A673 (cell line): ENCODE measurements at regions not wholly inside any gene's neighbourhood (a gene's known extent, or its start where the extent isn't known, plus 50 kb on each side); places are given as distances from the start of the nearest gene placed in this dataset.

Experiments used
- BruUV-seq: library from RNA; stranded (reverse); fragments of 400-500 nt; replicated peaks from 2 replicates; lab custom pipeline; 2021; lab: Mats Ljungman, UMichigan
- CTCF ChIA-PET: fragments of 300-600 bp; sonication (Branson Sonifier 250); formaldehyde crosslinking; loops from one replicate; lab custom pipeline; 2022; ENCODE audit warnings: antibody characterized with exemption; lab: Charles Lee
- POLR2A ChIA-PET: fragments of 300-600 bp; sonication (Branson Sonifier 250); formaldehyde crosslinking; loops from one replicate; lab custom pipeline; 2022; ENCODE audit warnings: antibody characterized with exemption; ENCODE audit not compliant: low non-redundant PET; lab: Charles Lee
- DNase-seq: peaks from one replicate; pipeline ENCODE4 v3.0.0-alpha.2; 2015; ENCODE audit warnings: low spot score
- H3K27ac ChIP-seq: fragments of 200-600 bp; sonication (generic); 2 replicates; pipeline ENCODE4 v1.5.1; 2016; ENCODE audit warnings: mixed run types, low read depth, mild to moderate bottlenecking, mixed read lengths, antibody characterized with exemption, low read length; ENCODE audit not compliant: poor library complexity, severe bottlenecking
- H3K27me3 ChIP-seq: fragments of 200-600 bp; sonication (generic); replicated peaks from 2 replicates; pipeline ENCODE4 v1.6.1; 2017; ENCODE audit warnings: mixed run types, low read depth, mild to moderate bottlenecking, mixed read lengths, antibody characterized with exemption, low read length; ENCODE audit not compliant: insufficient read depth, poor library complexity
- H3K36me3 ChIP-seq: fragments of 200-600 bp; sonication (generic); 2 replicates; pipeline ENCODE4 v1.6.1; 2016; ENCODE audit warnings: mixed run types, mild to moderate bottlenecking, mixed read lengths, antibody characterized with exemption, low read length; ENCODE audit not compliant: insufficient read depth, poor library complexity, severe bottlenecking
- H3K4me1 ChIP-seq: fragments of 200-600 bp; sonication (generic); 2 replicates; pipeline ENCODE4 v1.6.1; 2017; ENCODE audit warnings: mixed run types, mild to moderate bottlenecking, mixed read lengths, antibody characterized with exemption, low read length; ENCODE audit not compliant: insufficient read depth, poor library complexity, severe bottlenecking
- H3K4me3 ChIP-seq: fragments of 200-600 bp; sonication (generic); 2 replicates; pipeline ENCODE4 v1.5.1; 2016; ENCODE audit warnings: low read depth, mixed run types, mild to moderate bottlenecking, mixed read lengths, low read length; ENCODE audit not compliant: poor library complexity, severe bottlenecking
- H3K9me3 ChIP-seq: fragments of 200-600 bp; sonication (generic); 2 replicates; pipeline ENCODE4 v1.6.1; 2016; ENCODE audit warnings: mixed run types, low read depth, mild to moderate bottlenecking, mixed read lengths, antibody characterized with exemption, low read length; ENCODE audit not compliant: poor library complexity, severe bottlenecking
- EZH2 ChIP-seq: fragments of 200-600 bp; sonication (generic); IDR thresholded peaks from 2 replicates; pipeline ENCODE4 v1.6.1; 2017; ENCODE audit warnings: borderline replicate concordance, low read depth, mild to moderate bottlenecking, mixed read lengths, antibody characterized with exemption, low read length; ENCODE audit not compliant: poor library complexity, severe bottlenecking
- intact Hi-C: fragments of 100-400 bp; cut with micrococcal nuclease; formaldehyde crosslinking; loops from one replicate; pipeline ENCODE4 v1.10.0; 2022; ENCODE audit not compliant: unreplicated experiment
- TF ChIP-seq, protein P1 (sequence below): fragments of 300-800, 200-600 bp; sonication (generic); conservative IDR thresholded peaks from 2 replicates; pipeline ENCODE4 v1.5.1; 2017; ENCODE audit warnings: low read depth, mild to moderate bottlenecking, antibody characterized with exemption, low read length, moderate library complexity, mixed read lengths

GRCh38 chr2:2729246-2729645 is 398.2 kb upstream of the MYT1L start:
- Histone ChIP-seq H3K36me3 (no peaks in the 10 kb centered on the region), H3K4me1 (no peaks in the 10 kb centered on the region), H3K27ac (no peak overlapping the region), H3K27me3 (peaks cover 4% of the 10 kb centered on the region), H3K4me3 (no peak overlapping the region), H3K9me3 (no peaks in the 10 kb centered on the region)
- no peak for TF ChIP-seq EZH2
- TF ChIP-seq, protein P1, sequence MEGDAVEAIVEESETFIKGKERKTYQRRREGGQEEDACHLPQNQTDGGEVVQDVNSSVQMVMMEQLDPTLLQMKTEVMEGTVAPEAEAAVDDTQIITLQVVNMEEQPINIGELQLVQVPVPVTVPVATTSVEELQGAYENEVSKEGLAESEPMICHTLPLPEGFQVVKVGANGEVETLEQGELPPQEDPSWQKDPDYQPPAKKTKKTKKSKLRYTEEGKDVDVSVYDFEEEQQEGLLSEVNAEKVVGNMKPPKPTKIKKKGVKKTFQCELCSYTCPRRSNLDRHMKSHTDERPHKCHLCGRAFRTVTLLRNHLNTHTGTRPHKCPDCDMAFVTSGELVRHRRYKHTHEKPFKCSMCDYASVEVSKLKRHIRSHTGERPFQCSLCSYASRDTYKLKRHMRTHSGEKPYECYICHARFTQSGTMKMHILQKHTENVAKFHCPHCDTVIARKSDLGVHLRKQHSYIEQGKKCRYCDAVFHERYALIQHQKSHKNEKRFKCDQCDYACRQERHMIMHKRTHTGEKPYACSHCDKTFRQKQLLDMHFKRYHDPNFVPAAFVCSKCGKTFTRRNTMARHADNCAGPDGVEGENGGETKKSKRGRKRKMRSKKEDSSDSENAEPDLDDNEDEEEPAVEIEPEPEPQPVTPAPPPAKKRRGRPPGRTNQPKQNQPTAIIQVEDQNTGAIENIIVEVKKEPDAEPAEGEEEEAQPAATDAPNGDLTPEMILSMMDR: no peak
- no TSS peak for BruUV-seq
- ChIA-PET CTCF (no interaction called here), POLR2A (no interaction called here)
- no peak for DNase-seq
- intact Hi-C loops: no loop called here

GRCh38 chr2:2728635-2729034 is 397.6 kb upstream of the MYT1L start:
- H3K27ac ChIP-seq: no peak overlapping the region
- H3K9me3 ChIP-seq: no peaks in the 10 kb centered on the region
- no peak for TF ChIP-seq EZH2
- TF ChIP-seq, protein P1: no peak
- no peak for DNase-seq
- POLR2A ChIA-PET: no interaction called here
- CTCF ChIA-PET: no interaction called here
- BruUV-seq: no TSS peak
- H3K4me3 ChIP-seq: no peak overlapping the region
- H3K4me1 ChIP-seq: no peaks in the 10 kb centered on the region
- intact Hi-C loops: no loop called here
- H3K36me3 ChIP-seq: no peaks in the 10 kb centered on the region
- H3K27me3 ChIP-seq: peaks cover 4% of the 10 kb centered on the region

GRCh38 chr2:2727876-2728511 is 396.9 kb upstream of the MYT1L start:
- TF ChIP-seq, protein P1: no peak
- TF ChIP-seq EZH2: no peak
- no peak overlapping the region for H3K27ac ChIP-seq
- CTCF ChIA-PET: no interaction called here
- peaks cover 4% of the 10 kb centered on the region for H3K27me3 ChIP-seq
- no TSS peak for BruUV-seq
- POLR2A ChIA-PET: no interaction called here
- H3K4me1 ChIP-seq: no peaks in the 10 kb centered on the region
- no peaks in the 10 kb centered on the region for H3K9me3 ChIP-seq
- intact Hi-C loops: no loop called here
- no peaks in the 10 kb centered on the region for H3K36me3 ChIP-seq
- DNase-seq: no peak
- H3K4me3 ChIP-seq: no peak overlapping the region
